ENCODE measurements at regions not wholly inside any gene's neighbourhood (a gene's known extent, or its start where the extent isn't known, plus 50 kb on each side); places are given as distances from the start of the nearest gene placed in this dataset.

DNA sequence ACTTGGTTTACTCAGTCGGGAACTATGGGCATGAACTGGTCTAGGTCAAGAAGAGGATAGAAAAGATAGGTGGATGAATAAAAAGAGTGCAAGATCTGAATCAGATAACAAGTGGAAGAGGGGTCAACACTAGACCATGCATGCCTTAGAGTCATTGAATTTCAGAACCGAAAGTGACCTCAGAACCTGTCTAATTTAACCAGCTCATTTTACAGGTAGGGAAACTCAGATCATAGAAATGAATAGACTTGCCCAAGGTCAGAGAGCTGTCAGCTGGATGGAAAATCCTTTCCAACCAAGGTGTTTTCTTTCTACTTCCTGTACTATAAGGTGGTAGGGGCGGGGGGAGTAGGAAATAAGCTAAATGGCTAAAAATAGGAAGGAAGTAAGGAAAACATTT lies 121.4 kb upstream of the ADGRF1 start:
- 79 to 87% methylated on average over 3 of the region's 3 CpGs for WGBS, 2 donors
- H3K36me3 ChIP-seq: no peaks in the 10 kb centered on the region
- no peak overlapping the region for H3K27ac ChIP-seq
- TF ChIP-seq POLR2A (IDR thresholded peaks at IDR 0.05) (no peak), CTCF (IDR thresholded peaks at IDR 0.05) (no peak), EP300 (IDR thresholded peaks at IDR 0.05) (no peak)
- H3K27me3 ChIP-seq: no peaks in the 10 kb centered on the region
- no peak for DNase-seq (ENCODE audit: low spot score in 2 of 2)
- no peak overlapping the region for H3K4me3 ChIP-seq
- H3K9me3 ChIP-seq: no peaks in the 10 kb centered on the region
- H3K4me1 ChIP-seq: no peaks in the 10 kb centered on the region

DNA sequence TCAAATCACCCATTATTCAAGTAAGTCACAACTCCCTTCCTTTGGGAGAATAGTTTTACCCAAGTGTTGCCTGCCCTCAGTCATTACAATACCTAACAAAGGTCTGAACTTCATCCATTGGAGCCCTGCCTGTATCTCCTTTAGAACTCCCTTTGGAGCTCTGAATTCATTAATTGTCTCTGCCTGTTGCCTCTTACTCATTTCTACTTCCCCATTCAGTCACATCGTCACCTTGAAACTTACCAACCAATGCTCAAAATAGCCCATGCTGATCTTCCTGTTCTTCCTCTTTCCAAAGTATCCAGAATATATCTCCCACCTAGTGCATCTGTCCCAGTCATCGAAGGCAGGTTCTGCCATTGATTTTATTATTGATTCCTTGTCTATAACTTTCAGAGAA lies 120.7 kb upstream of the ADGRF1 start:
- Histone ChIP-seq H3K27me3 (no peaks in the 10 kb centered on the region), H3K4me3 (no peak overlapping the region), H3K36me3 (no peaks in the 10 kb centered on the region), H3K4me1 (no peaks in the 10 kb centered on the region), H3K9me3 (no peaks in the 10 kb centered on the region), H3K27ac (no peak overlapping the region)
- 83 to 89% methylated on average over 2 of the region's 2 CpGs for WGBS, 2 donors
- TF ChIP-seq EP300 (IDR thresholded peaks at IDR 0.05): no peak
- TF ChIP-seq CTCF (IDR thresholded peaks at IDR 0.05): no peak
- TF ChIP-seq POLR2A (IDR thresholded peaks at IDR 0.05): no peak
- no peak for DNase-seq (ENCODE audit: low spot score in 2 of 2)

- H3K27ac ChIP-seq: no peak overlapping the region
- no peaks in the 10 kb centered on the region for H3K27me3 ChIP-seq
- no peaks in the 10 kb centered on the region for H3K4me1 ChIP-seq
- no peaks in the 10 kb centered on the region for H3K9me3 ChIP-seq
- no peak for DNase-seq (ENCODE audit: low spot score in 2 of 2)
- H3K36me3 ChIP-seq: no peaks in the 10 kb centered on the region
- 85 to 93% methylated on average over 1 of the region's 1 CpG for WGBS, 2 donors
- TF ChIP-seq EP300 (IDR thresholded peaks at IDR 0.05) (no peak), CTCF (IDR thresholded peaks at IDR 0.05) (no peak), POLR2A (IDR thresholded peaks at IDR 0.05) (no peak)
- H3K4me3 ChIP-seq: no peak overlapping the region
Measured at GRCh38 chr6:47162231-47162630, 120.1 kb upstream of the ADGRF1 start.

GRCh38 chr6:47161176-47161687 lies 119.1 kb upstream of the ADGRF1 start:
- Histone ChIP-seq H3K27me3 (no peaks in the 10 kb centered on the region), H3K27ac (no peak overlapping the region), H3K4me3 (no peak overlapping the region), H3K4me1 (no peaks in the 10 kb centered on the region), H3K36me3 (no peaks in the 10 kb centered on the region), H3K9me3 (no peaks in the 10 kb centered on the region)
- TF ChIP-seq POLR2A (IDR thresholded peaks at IDR 0.05) (no peak), CTCF (IDR thresholded peaks at IDR 0.05) (no peak), EP300 (IDR thresholded peaks at IDR 0.05) (peak in 1 of 2 donors; percentile 51)
- DNase-seq (ENCODE audit: low spot score in 2 of 2): no peak

DNA sequence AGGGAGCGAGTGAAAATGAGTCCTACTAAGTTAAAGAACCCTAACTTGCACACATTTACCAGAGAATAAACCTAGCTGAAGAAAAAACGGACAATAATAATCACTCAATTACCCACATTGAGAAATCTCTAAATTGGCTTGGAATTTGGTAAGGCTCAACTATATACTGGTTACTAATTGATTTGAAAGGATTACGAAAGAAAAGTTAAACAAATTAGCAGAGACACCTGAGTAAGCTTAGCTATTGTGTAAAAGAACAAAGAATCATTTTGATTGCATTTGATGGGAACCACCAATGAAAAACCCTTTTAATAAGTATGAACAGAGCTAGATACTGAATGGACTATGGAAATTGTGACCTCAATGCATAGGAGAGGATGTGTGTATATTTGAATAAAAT lies 118.6 kb upstream of the ADGRF1 start:
- Histone ChIP-seq H3K4me3 (no peak overlapping the region), H3K9me3 (no peaks in the 10 kb centered on the region), H3K4me1 (no peaks in the 10 kb centered on the region), H3K27me3 (no peaks in the 10 kb centered on the region), H3K27ac (no peak overlapping the region), H3K36me3 (no peaks in the 10 kb centered on the region)
- 90 to 92% methylated on average over 3 of the region's 3 CpGs for WGBS, 2 donors
- no peak for DNase-seq (ENCODE audit: low spot score in 2 of 2)
- TF ChIP-seq EP300 (IDR thresholded peaks at IDR 0.05) (no peak), CTCF (IDR thresholded peaks at IDR 0.05) (no peak), POLR2A (IDR thresholded peaks at IDR 0.05) (no peak)
